ENCODE measurements at regions not wholly inside any gene's neighbourhood (a gene's known extent, or its start where the extent isn't known, plus 50 kb on each side); places are given as distances from the start of the nearest gene placed in this dataset.

GRCh38 chr4:45778514-45778913 is 345.3 kb downstream of the GABRG1 start:
- H3K4me3 ChIP-seq (ENCODE audit: low read depth in 1 of 2, low read length in 2 of 2): no peak overlapping the region
- H3K27ac ChIP-seq (ENCODE audit: low read length): no peak overlapping the region
- H3K36me3 ChIP-seq (ENCODE audit: control insufficient read depth in 1 of 2, insufficient read depth in 2 of 2, low read length in 2 of 2): no peaks in the 10 kb centered on the region

GRCh38 chr4:45776146-45776545 is 347.7 kb downstream of the GABRG1 start:
- no peak overlapping the region for H3K4me3 ChIP-seq (ENCODE audit: low read depth in 1 of 2, low read length in 2 of 2)
- H3K9me3 ChIP-seq (ENCODE audit: control insufficient read depth in 1 of 2, low read length in 2 of 2): no peaks in the 10 kb centered on the region
- no peaks in the 10 kb centered on the region for H3K4me1 ChIP-seq (ENCODE audit: control insufficient read depth in 1 of 2, insufficient read depth in 2 of 2, low read length in 2 of 2)
- no peaks in the 10 kb centered on the region for H3K36me3 ChIP-seq (ENCODE audit: control insufficient read depth in 1 of 2, insufficient read depth in 2 of 2, low read length in 2 of 2)
- no peak overlapping the region for H3K27ac ChIP-seq (ENCODE audit: low read length)
- no peaks in the 10 kb centered on the region for H3K27me3 ChIP-seq (ENCODE audit: low read depth, low read length)

More at GRCh38 chr4:45778514-45778913, 345.3 kb downstream of the GABRG1 start:
- no peaks in the 10 kb centered on the region for H3K9me3 ChIP-seq (ENCODE audit: control insufficient read depth in 1 of 2, low read length in 2 of 2)
- no peaks in the 10 kb centered on the region for H3K27me3 ChIP-seq (ENCODE audit: low read depth, low read length)
- H3K4me1 ChIP-seq (ENCODE audit: control insufficient read depth in 1 of 2, insufficient read depth in 2 of 2, low read length in 2 of 2): no peaks in the 10 kb centered on the region

- Histone ChIP-seq H3K27me3 (ENCODE audit: low read depth, low read length) (no peaks in the 10 kb centered on the region), H3K36me3 (ENCODE audit: control insufficient read depth in 1 of 2, insufficient read depth in 2 of 2, low read length in 2 of 2) (no peaks in the 10 kb centered on the region), H3K4me3 (ENCODE audit: low read depth in 1 of 2, low read length in 2 of 2) (no peak overlapping the region), H3K9me3 (ENCODE audit: control insufficient read depth in 1 of 2, low read length in 2 of 2) (no peaks in the 10 kb centered on the region), H3K27ac (ENCODE audit: low read length) (no peak overlapping the region), H3K4me1 (ENCODE audit: control insufficient read depth in 1 of 2, insufficient read depth in 2 of 2, low read length in 2 of 2) (no peaks in the 10 kb centered on the region)
These were observed 352.9 kb downstream of the GABRG1 start for GRCh38 chr4:45770958-45771357.

GRCh38 chr4:45765521-45765920 is 358.3 kb downstream of the GABRG1 start:
- Histone ChIP-seq H3K9me3 (ENCODE audit: control insufficient read depth in 1 of 2, low read length in 2 of 2) (no peaks in the 10 kb centered on the region), H3K27me3 (ENCODE audit: low read depth, low read length) (no peaks in the 10 kb centered on the region), H3K4me1 (ENCODE audit: control insufficient read depth in 1 of 2, insufficient read depth in 2 of 2, low read length in 2 of 2) (no peaks in the 10 kb centered on the region), H3K4me3 (ENCODE audit: low read depth in 1 of 2, low read length in 2 of 2) (no peak overlapping the region), H3K27ac (ENCODE audit: low read length) (no peak overlapping the region), H3K36me3 (ENCODE audit: control insufficient read depth in 1 of 2, insufficient read depth in 2 of 2, low read length in 2 of 2) (no peaks in the 10 kb centered on the region)

GRCh38 chr4:45751877-45752530 is 371.9 kb downstream of the GABRG1 start:
- Histone ChIP-seq H3K27ac (ENCODE audit: low read length) (no peak overlapping the region), H3K4me1 (ENCODE audit: control insufficient read depth in 1 of 2, insufficient read depth in 2 of 2, low read length in 2 of 2) (no peaks in the 10 kb centered on the region), H3K27me3 (ENCODE audit: low read depth, low read length) (no peaks in the 10 kb centered on the region), H3K4me3 (ENCODE audit: low read depth in 1 of 2, low read length in 2 of 2) (no peak overlapping the region), H3K36me3 (ENCODE audit: control insufficient read depth in 1 of 2, insufficient read depth in 2 of 2, low read length in 2 of 2) (no peaks in the 10 kb centered on the region), H3K9me3 (ENCODE audit: control insufficient read depth in 1 of 2, low read length in 2 of 2) (no peaks in the 10 kb centered on the region)

GRCh38 chr4:45750721-45751120 is 373.1 kb downstream of the GABRG1 start:
- no peaks in the 10 kb centered on the region for H3K4me1 ChIP-seq (ENCODE audit: control insufficient read depth in 1 of 2, insufficient read depth in 2 of 2, low read length in 2 of 2)
- no peaks in the 10 kb centered on the region for H3K9me3 ChIP-seq (ENCODE audit: control insufficient read depth in 1 of 2, low read length in 2 of 2)
- H3K36me3 ChIP-seq (ENCODE audit: control insufficient read depth in 1 of 2, insufficient read depth in 2 of 2, low read length in 2 of 2): no peaks in the 10 kb centered on the region
- no peak overlapping the region for H3K27ac ChIP-seq (ENCODE audit: low read length)
- H3K27me3 ChIP-seq (ENCODE audit: low read depth, low read length): no peaks in the 10 kb centered on the region
- no peak overlapping the region for H3K4me3 ChIP-seq (ENCODE audit: low read depth in 1 of 2, low read length in 2 of 2)

GRCh38 chr4:45745741-45746140 is 378.1 kb downstream of the GABRG1 start:
- H3K4me1 ChIP-seq (ENCODE audit: control insufficient read depth in 1 of 2, insufficient read depth in 2 of 2, low read length in 2 of 2): no peaks in the 10 kb centered on the region
- H3K36me3 ChIP-seq (ENCODE audit: control insufficient read depth in 1 of 2, insufficient read depth in 2 of 2, low read length in 2 of 2): no peaks in the 10 kb centered on the region
- no peak overlapping the region for H3K27ac ChIP-seq (ENCODE audit: low read length)
- H3K9me3 ChIP-seq (ENCODE audit: control insufficient read depth in 1 of 2, low read length in 2 of 2): peaks cover 0 to 8% of the 10 kb centered on the region in 2 donors
- H3K4me3 ChIP-seq (ENCODE audit: low read depth in 1 of 2, low read length in 2 of 2): no peak overlapping the region
- no peaks in the 10 kb centered on the region for H3K27me3 ChIP-seq (ENCODE audit: low read depth, low read length)

GRCh38 chr4:45741897-45742296 is 382.0 kb downstream of the GABRG1 start:
- peaks cover 0 to 19% of the 10 kb centered on the region in 2 donors for H3K9me3 ChIP-seq (ENCODE audit: control insufficient read depth in 1 of 2, low read length in 2 of 2)
- no peak overlapping the region for H3K4me3 ChIP-seq (ENCODE audit: low read depth in 1 of 2, low read length in 2 of 2)
- no peaks in the 10 kb centered on the region for H3K27me3 ChIP-seq (ENCODE audit: low read depth, low read length)
- H3K27ac ChIP-seq (ENCODE audit: low read length): no peak overlapping the region
- no peaks in the 10 kb centered on the region for H3K4me1 ChIP-seq (ENCODE audit: control insufficient read depth in 1 of 2, insufficient read depth in 2 of 2, low read length in 2 of 2)
- H3K36me3 ChIP-seq (ENCODE audit: control insufficient read depth in 1 of 2, insufficient read depth in 2 of 2, low read length in 2 of 2): no peaks in the 10 kb centered on the region

- H3K27ac ChIP-seq (ENCODE audit: low read length): no peak overlapping the region
- no peaks in the 10 kb centered on the region for H3K36me3 ChIP-seq (ENCODE audit: control insufficient read depth in 1 of 2, insufficient read depth in 2 of 2, low read length in 2 of 2)
- H3K9me3 ChIP-seq (ENCODE audit: control insufficient read depth in 1 of 2, low read length in 2 of 2): no peaks in the 10 kb centered on the region
- no peaks in the 10 kb centered on the region for H3K27me3 ChIP-seq (ENCODE audit: low read depth, low read length)
- no peak overlapping the region for H3K4me3 ChIP-seq (ENCODE audit: low read depth in 1 of 2, low read length in 2 of 2)
- no peaks in the 10 kb centered on the region for H3K4me1 ChIP-seq (ENCODE audit: control insufficient read depth in 1 of 2, insufficient read depth in 2 of 2, low read length in 2 of 2)
These were observed 391.7 kb downstream of the GABRG1 start for GRCh38 chr4:45732161-45732560.

- Histone ChIP-seq H3K27ac (ENCODE audit: low read length) (no peak overlapping the region), H3K27me3 (ENCODE audit: low read depth, low read length) (no peaks in the 10 kb centered on the region)
These were observed 407.8 kb downstream of the GABRG1 start for GRCh38 chr4:45716093-45716492.

GRCh38 chr4:45713996-45714395 is 409.9 kb downstream of the GABRG1 start:
- Histone ChIP-seq H3K36me3 (ENCODE audit: control insufficient read depth in 1 of 2, insufficient read depth in 2 of 2, low read length in 2 of 2) (no peaks in the 10 kb centered on the region), H3K4me3 (ENCODE audit: low read depth in 1 of 2, low read length in 2 of 2) (no peak overlapping the region), H3K27me3 (ENCODE audit: low read depth, low read length) (no peaks in the 10 kb centered on the region), H3K4me1 (ENCODE audit: control insufficient read depth in 1 of 2, insufficient read depth in 2 of 2, low read length in 2 of 2) (no peaks in the 10 kb centered on the region), H3K27ac (ENCODE audit: low read length) (no peak overlapping the region), H3K9me3 (ENCODE audit: control insufficient read depth in 1 of 2, low read length in 2 of 2) (no peaks in the 10 kb centered on the region)

More at GRCh38 chr4:45716093-45716492, 407.8 kb downstream of the GABRG1 start:
- H3K4me3 ChIP-seq (ENCODE audit: low read depth in 1 of 2, low read length in 2 of 2): no peak overlapping the region
- no peaks in the 10 kb centered on the region for H3K9me3 ChIP-seq (ENCODE audit: control insufficient read depth in 1 of 2, low read length in 2 of 2)
- no peaks in the 10 kb centered on the region for H3K36me3 ChIP-seq (ENCODE audit: control insufficient read depth in 1 of 2, insufficient read depth in 2 of 2, low read length in 2 of 2)
- no peaks in the 10 kb centered on the region for H3K4me1 ChIP-seq (ENCODE audit: control insufficient read depth in 1 of 2, insufficient read depth in 2 of 2, low read length in 2 of 2)

- no peaks in the 10 kb centered on the region for H3K36me3 ChIP-seq (ENCODE audit: control insufficient read depth in 1 of 2, insufficient read depth in 2 of 2, low read length in 2 of 2)
- H3K4me1 ChIP-seq (ENCODE audit: control insufficient read depth in 1 of 2, insufficient read depth in 2 of 2, low read length in 2 of 2): no peaks in the 10 kb centered on the region
- no peak overlapping the region for H3K27ac ChIP-seq (ENCODE audit: low read length)
- no peaks in the 10 kb centered on the region for H3K9me3 ChIP-seq (ENCODE audit: control insufficient read depth in 1 of 2, low read length in 2 of 2)
- no peak overlapping the region for H3K4me3 ChIP-seq (ENCODE audit: low read depth in 1 of 2, low read length in 2 of 2)
- H3K27me3 ChIP-seq (ENCODE audit: low read depth, low read length): no peaks in the 10 kb centered on the region
These were observed 422.2 kb downstream of the GABRG1 start for GRCh38 chr4:45701621-45702020.
